Erythroblast (primary cell): ENCODE measurements at regions not wholly inside any gene's neighbourhood (a gene's known extent, or its start where the extent isn't known, plus 50 kb on each side); places are given as distances from the start of the nearest gene placed in this dataset.
A peak's percentile ranks its signal among the peaks of the same experiment; 100 is the strongest.
"Not testable (repeated sequence)": the region's sequence is repeated elsewhere in the genome, so short reads cannot be mapped to it uniquely, and the experiment has no call there.

ENCODE experiments used
- DNase-seq, 2 experiments: peaks; one replicate each; lab custom pipeline; 2025; lab: John Stamatoyannopoulos, UW
- GATA1 ChIP-seq: IDR thresholded peaks from 2 replicates; pipeline ENCODE4 v1.6.1; 2011; ENCODE audit warnings: low read depth, mild to moderate bottlenecking, control low read depth, low read length, moderate library complexity
- POLR2A ChIP-seq: IDR thresholded peaks from 2 replicates; pipeline ENCODE4 v1.6.1; 2011; ENCODE audit warnings: mild to moderate bottlenecking, low read length

- no peak for DNase-seq
- TF ChIP-seq POLR2A (no peak), GATA1 (no peak)
These were observed 633.7 kb downstream of the MECOM start for GRCh38 chr3:169029674-169030285.

- no peak for TF ChIP-seq GATA1
- no peak for TF ChIP-seq POLR2A
- DNase-seq = no peak
These were observed 634.8 kb downstream of the MECOM start for GRCh38 chr3:169028716-169029115.

- TF ChIP-seq POLR2A (no peak), GATA1 (no peak)
- DNase-seq = no peak
These were observed 636.8 kb downstream of the MECOM start for GRCh38 chr3:169026543-169027182.

DNA sequence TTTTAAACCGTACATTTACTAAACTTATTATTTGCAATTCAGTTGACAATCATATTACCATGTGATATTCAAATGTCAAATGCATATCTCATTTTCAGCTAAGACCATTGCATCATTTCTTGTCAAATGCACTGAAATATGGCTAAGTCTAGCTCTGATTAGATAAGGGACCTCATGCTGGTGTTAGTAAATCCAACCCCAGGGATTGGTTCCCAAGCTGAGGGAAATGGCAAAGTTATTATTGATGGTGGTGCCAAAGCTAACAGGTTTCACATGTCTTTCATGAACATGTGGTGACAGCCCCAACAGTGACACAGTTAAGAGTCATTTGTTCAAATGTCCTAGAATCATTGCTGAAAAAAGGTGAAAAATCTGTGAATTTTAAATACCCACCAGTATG, 641.1 kb downstream of the MECOM start:
- TF ChIP-seq GATA1 (no peak), POLR2A (no peak)
- no peak for DNase-seq

GRCh38 chr3:169020371-169020770, 643.1 kb downstream of the MECOM start:
- TF ChIP-seq GATA1 (no peak), POLR2A (no peak)
- no peak for DNase-seq

GRCh38 chr3:169009453-169009852, 654.1 kb downstream of the MECOM start:
- no peak for DNase-seq

DNA sequence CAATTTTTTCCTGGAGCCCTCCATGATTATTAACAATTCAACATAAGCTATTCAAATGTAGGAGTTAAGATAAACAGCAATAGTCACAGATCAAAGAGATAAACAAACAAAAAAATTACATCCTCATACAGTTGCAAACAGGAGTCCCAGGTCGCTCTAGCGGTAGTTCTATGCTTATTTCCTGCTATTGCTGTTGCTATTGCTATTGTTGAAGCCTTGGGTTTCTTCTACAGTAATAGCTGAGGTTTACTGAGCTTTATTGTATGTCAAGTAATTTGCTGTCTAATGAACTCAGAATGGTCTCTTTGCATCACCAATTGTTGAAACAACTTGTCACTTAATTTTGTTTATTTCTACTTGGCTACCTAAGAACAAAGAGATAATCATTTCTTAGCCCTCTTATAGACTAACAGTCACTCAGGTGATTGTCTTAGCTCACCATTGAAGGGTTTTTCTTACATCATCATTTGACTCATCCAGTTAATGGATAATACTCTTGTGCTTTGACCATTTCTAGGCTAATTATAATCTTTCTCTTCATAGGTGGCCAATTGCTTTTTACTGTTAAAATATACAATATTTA, 654.6 kb downstream of the MECOM start:
- no peak for TF ChIP-seq GATA1
- TF ChIP-seq POLR2A = no peak
- DNase-seq = no peak

More at GRCh38 chr3:169009453-169009852, 654.1 kb downstream of the MECOM start:
- TF ChIP-seq GATA1 = no peak
- TF ChIP-seq POLR2A = no peak

DNA sequence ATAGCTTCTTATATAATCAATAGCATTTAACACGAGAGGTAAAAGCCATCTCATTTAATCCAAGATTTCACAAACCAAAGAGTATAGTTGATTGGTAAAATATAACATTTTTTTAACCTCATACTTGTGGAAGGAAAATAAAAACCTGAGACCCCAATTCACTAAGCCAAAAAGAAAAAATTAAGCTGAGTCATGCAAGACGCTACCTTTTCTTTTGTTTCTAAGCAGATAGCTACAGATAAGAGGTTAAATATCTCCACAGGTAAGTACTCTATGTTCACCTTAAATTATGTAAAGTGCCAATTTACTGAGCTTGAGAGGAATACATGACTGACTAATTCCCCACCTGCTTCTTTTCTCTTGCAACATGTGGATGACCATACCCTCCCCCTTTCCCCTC, 656.4 kb downstream of the MECOM start:
- DNase-seq = no peak
- TF ChIP-seq GATA1 (no peak), POLR2A (no peak)

GRCh38 chr3:169006398-169006797, 657.1 kb downstream of the MECOM start:
- DNase-seq = not testable (repeated sequence)

- TF ChIP-seq GATA1 (no peak), POLR2A (no peak)
- no peak for DNase-seq
These were observed 660.8 kb downstream of the MECOM start for GRCh38 chr3:169002689-169003088.

DNA sequence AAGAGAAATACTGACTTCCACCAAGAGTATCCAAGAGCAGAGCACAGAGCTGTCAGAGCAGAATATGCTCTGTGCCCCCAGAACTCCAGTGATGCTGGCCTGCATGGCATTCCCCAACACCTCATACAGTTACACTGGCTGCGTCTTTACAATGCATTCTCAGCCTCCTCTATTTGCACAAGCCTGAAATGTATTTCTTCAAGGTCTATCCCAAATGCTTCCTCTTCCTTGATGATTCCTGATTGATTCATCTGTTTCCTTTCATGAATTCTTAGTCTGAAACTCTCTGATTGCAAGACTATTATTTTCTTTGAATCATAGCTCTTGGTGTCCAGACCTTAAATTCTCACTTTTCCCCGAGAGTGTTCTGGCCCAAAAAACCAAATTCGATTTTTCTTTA, 664.7 kb downstream of the MECOM start:
- no peak for TF ChIP-seq POLR2A
- no peak for TF ChIP-seq GATA1
- DNase-seq = no peak

DNA sequence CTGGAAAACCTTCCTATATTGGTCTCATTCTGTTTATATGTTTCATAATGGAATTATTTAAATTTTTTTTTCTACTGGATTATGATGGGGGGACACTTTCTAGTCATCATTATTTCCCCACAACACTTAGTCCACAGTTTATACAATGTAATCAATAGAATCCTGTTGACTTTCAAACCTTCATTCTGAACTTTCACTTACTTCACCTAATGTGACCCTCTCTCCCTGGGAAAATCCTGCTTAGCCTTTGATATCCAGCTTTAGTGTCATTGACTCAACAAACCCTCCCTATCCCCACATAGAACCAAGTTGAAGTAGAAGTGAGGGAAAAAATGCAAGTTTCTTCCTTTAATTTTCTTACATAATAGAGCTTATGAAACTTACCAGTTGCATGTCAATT, 666.0 kb downstream of the MECOM start:
- no peak for DNase-seq
- no peak for TF ChIP-seq GATA1
- no peak for TF ChIP-seq POLR2A

GRCh38 chr3:168996622-168997021, 666.9 kb downstream of the MECOM start:
- peak; percentile 44 to 47 for DNase-seq
- TF ChIP-seq POLR2A (no peak), GATA1 (no peak)

DNA sequence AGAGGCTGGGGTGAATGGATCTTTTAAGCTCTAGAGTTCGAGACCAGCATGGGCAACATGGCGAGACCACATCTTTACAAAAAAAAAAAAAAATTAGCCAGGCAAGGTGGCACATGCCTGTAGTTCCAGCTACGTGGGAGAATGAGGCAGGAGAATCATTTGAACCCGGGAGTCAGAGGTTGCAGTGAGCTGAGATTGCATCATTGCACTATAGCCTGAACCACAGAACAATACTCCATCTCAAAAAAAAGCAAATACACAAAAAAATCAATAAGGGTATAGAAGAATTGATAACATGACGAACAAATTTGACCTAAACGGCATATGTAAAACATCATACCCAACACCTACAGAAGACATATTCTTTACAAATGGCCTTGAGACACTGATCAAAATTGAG, 668.4 kb downstream of the MECOM start:
- TF ChIP-seq GATA1 = no peak
- TF ChIP-seq POLR2A = no peak
- DNase-seq = no peak

DNA sequence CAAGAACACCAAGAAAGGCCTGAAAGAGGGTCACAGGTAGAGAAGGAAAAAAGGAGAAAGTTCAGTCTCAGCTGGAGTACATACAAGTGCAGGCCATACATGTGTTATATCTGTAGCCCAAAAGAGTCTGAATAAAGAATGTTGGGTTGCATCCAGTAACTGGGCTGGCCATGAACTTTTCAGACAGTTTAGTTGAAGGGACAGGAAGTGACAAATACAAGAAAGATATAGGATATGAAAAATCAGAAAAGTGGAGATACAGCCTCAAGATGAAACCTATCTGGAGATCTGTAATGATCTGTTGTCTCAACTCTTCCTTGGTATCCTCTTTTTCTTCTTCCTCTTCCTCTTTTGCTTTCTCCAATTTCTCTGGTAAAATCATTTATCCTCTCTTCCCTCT, 671.7 kb downstream of the MECOM start:
- TF ChIP-seq POLR2A = no peak
- no peak for TF ChIP-seq GATA1
- DNase-seq = no peak

DNA sequence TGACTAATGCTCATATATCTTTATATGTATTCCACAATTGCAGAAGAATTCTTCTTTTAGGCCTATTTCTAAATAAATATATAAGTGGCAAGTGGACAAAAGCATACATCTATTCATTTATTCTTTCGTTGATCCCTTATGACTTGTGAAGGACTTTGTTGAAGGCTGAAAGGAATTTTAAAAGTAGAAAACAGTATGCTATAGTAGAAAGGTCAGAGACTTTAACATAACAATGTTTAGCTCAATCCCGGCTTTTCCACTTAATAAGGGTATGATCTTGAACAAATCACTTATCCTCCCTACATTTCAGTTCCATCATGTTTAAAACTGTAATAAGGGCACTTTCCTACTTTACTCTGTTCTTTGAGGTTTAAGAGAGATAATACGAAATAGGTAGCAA, 672.9 kb downstream of the MECOM start:
- TF ChIP-seq POLR2A (no peak), GATA1 (no peak)
- no peak for DNase-seq

GRCh38 chr3:168990134-168990533, 673.4 kb downstream of the MECOM start:
- TF ChIP-seq POLR2A (no peak), GATA1 (no peak)
- DNase-seq = peak; percentile 34 to 64
